ENCODE measurements at regions not wholly inside any gene's neighbourhood (a gene's known extent, or its start where the extent isn't known, plus 50 kb on each side); places are given as distances from the start of the nearest gene placed in this dataset.

- Histone ChIP-seq H3K27me3 (ENCODE audit: control insufficient read depth in 3 of 3, insufficient read depth in 3 of 3, low read length in 2 of 3) (no peaks in the 10 kb centered on the region), H3K4me3 (no peak overlapping the region), H3K9me3 (ENCODE audit: control insufficient read depth in 4 of 4, insufficient read depth in 3 of 4, low read length in 3 of 4) (no peaks in the 10 kb centered on the region), H3K27ac (ENCODE audit: low read depth in 1 of 2, low read length in 1 of 2) (no peak overlapping the region), H3K4me1 (ENCODE audit: control insufficient read depth in 5 of 5, insufficient read depth in 5 of 5, low read length in 5 of 5) (peaks cover 0 to 10% (median 3%) of the 10 kb centered on the region in 5 donors), H3K9ac (ENCODE audit: insufficient read depth in 1 of 2, low read length in 2 of 2) (no peak overlapping the region), H3K36me3 (ENCODE audit: control insufficient read depth in 4 of 4, insufficient read depth in 4 of 4, low read length in 4 of 4) (no peaks in the 10 kb centered on the region)
- 80 to 94% methylated on average over 1 of the region's 1 CpG for WGBS, 2 donors
- no peak for DNase-seq
- TF ChIP-seq CTCF (IDR thresholded peaks at IDR 0.05; ENCODE audit: control extremely low read depth, extremely low read depth) = no peak
- no peak for ATAC-seq (ENCODE audit: insufficient read depth, low FRiP score)
These were observed 139.2 kb upstream of the ZMIZ1 start for GRCh38 chr10:78929541-78929940.

DNA sequence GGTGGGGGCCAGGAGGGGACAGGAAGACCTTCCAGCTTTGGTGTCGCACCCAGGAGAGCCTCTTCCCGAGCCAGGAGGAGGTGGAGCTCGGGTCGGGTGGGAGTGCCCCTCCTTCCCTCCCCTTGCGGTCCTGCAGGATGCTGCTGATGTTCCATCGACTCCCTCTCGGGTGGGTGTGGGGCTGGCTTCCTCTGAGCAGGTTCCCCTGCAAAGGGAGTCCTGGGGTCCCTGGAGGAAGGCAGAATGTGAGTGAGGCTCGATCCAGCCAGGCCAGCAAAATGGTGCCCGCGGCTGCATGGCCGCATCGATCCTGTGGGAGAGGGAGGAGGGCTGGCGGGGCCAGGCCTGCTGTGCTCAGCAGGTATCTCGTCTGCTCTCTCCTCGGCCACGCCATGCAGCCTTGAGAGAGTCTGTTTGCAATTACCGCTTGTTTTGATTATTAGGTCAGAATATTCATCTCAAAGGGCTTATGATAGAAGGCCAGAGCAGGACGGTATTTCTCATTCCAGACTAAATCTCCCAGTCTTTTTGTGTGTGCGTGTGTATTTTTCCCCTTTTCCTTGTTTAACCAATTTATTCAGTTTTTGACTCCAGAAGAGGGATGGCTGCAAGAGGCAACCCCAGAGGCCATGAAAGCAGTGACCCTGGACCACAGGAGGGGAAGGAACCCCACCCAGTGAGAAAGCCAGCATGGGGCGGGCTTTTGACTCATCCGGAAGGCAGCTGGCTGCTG lies 137.3 kb upstream of the ZMIZ1 start:
- no peaks in the 10 kb centered on the region for H3K9me3 ChIP-seq (ENCODE audit: control insufficient read depth in 4 of 4, insufficient read depth in 3 of 4, low read length in 3 of 4)
- no peak for DNase-seq
- H3K4me1 ChIP-seq (ENCODE audit: control insufficient read depth in 5 of 5, insufficient read depth in 5 of 5, low read length in 5 of 5) = peaks cover 0 to 22% (median 8%) of the 10 kb centered on the region in 5 donors
- no peaks in the 10 kb centered on the region for H3K27me3 ChIP-seq (ENCODE audit: control insufficient read depth in 3 of 3, insufficient read depth in 3 of 3, low read length in 2 of 3)
- H3K27ac ChIP-seq (ENCODE audit: low read depth in 1 of 2, low read length in 1 of 2) = peak overlapping the region in 1 of 2 donors; percentile 17
- H3K36me3 ChIP-seq (ENCODE audit: control insufficient read depth in 4 of 4, insufficient read depth in 4 of 4, low read length in 4 of 4) = no peaks in the 10 kb centered on the region
- H3K4me3 ChIP-seq = no peak overlapping the region
- no peak overlapping the region for H3K9ac ChIP-seq (ENCODE audit: insufficient read depth in 1 of 2, low read length in 2 of 2)
- 77% methylated on average over 21 of the region's 21 CpGs for WGBS, 2 donors
- peak; percentile 38 for ATAC-seq (ENCODE audit: insufficient read depth, low FRiP score)
- no peak for TF ChIP-seq CTCF (IDR thresholded peaks at IDR 0.05; ENCODE audit: control extremely low read depth, extremely low read depth)

DNA sequence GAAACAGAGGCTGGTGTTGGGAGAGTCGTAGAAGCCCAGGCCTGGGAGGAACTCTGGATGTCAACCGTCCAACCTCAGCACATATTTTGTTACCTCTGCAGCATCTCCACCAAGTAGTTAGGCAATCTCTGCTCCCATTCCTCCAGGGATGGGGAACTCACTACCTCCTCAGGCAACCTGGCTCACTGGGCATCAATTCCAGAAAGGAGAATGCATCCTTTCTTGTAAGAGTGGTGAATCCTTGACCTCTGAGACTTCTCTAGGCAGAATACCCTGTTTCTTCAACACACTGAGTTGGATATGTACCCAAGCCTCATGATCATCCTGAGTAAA lies 136.7 kb upstream of the ZMIZ1 start:
- Histone ChIP-seq H3K4me3 (no peak overlapping the region), H3K27ac (ENCODE audit: low read depth in 1 of 2, low read length in 1 of 2) (no peak overlapping the region), H3K36me3 (ENCODE audit: control insufficient read depth in 4 of 4, insufficient read depth in 4 of 4, low read length in 4 of 4) (no peaks in the 10 kb centered on the region), H3K4me1 (ENCODE audit: control insufficient read depth in 5 of 5, insufficient read depth in 5 of 5, low read length in 5 of 5) (peaks cover 0 to 25% (median 12%) of the 10 kb centered on the region in 5 donors), H3K9me3 (ENCODE audit: control insufficient read depth in 4 of 4, insufficient read depth in 3 of 4, low read length in 3 of 4) (no peaks in the 10 kb centered on the region), H3K27me3 (ENCODE audit: control insufficient read depth in 3 of 3, insufficient read depth in 3 of 3, low read length in 2 of 3) (no peaks in the 10 kb centered on the region), H3K9ac (ENCODE audit: insufficient read depth in 1 of 2, low read length in 2 of 2) (no peak overlapping the region)
- ATAC-seq (ENCODE audit: insufficient read depth, low FRiP score) (no peak), DNase-seq (no peak)
- 59 to 73% methylated on average over 2 of the region's 2 CpGs for WGBS, 2 donors
- TF ChIP-seq CTCF (IDR thresholded peaks at IDR 0.05; ENCODE audit: control extremely low read depth, extremely low read depth) = no peak

DNA sequence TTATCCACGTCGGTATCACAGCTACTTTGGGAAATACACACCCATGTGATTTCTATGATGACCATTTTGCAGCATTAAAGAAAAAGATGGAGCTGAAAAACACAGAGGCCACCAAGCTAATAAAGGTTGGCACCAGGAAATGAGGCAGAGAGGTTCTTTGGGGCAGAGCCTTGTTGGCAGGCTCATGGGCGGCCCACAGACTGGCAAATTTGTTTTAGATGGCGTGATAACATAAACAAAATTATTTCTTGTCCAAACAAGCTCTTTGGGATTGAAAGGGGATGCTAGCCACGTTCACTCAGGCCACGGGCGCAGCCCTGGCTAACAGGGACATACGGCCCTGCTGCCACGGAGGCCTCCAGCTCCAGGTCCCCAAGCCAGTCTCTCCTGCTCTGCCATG lies 135.9 kb upstream of the ZMIZ1 start:
- DNase-seq (no peak), ATAC-seq (ENCODE audit: insufficient read depth, low FRiP score) (no peak)
- H3K4me1 ChIP-seq (ENCODE audit: control insufficient read depth in 5 of 5, insufficient read depth in 5 of 5, low read length in 5 of 5) = peaks cover 0 to 28% (median 17%) of the 10 kb centered on the region in 5 donors
- no peak overlapping the region for H3K27ac ChIP-seq (ENCODE audit: low read depth in 1 of 2, low read length in 1 of 2)
- H3K9me3 ChIP-seq (ENCODE audit: control insufficient read depth in 4 of 4, insufficient read depth in 3 of 4, low read length in 3 of 4) = no peaks in the 10 kb centered on the region
- H3K9ac ChIP-seq (ENCODE audit: insufficient read depth in 1 of 2, low read length in 2 of 2) = no peak overlapping the region
- no peak overlapping the region for H3K4me3 ChIP-seq
- TF ChIP-seq CTCF (IDR thresholded peaks at IDR 0.05; ENCODE audit: control extremely low read depth, extremely low read depth) = no peak
- H3K27me3 ChIP-seq (ENCODE audit: control insufficient read depth in 3 of 3, insufficient read depth in 3 of 3, low read length in 2 of 3) = no peaks in the 10 kb centered on the region
- no peaks in the 10 kb centered on the region for H3K36me3 ChIP-seq (ENCODE audit: control insufficient read depth in 4 of 4, insufficient read depth in 4 of 4, low read length in 4 of 4)
- WGBS, 2 donors = 86 to 87% methylated on average over 9 of the region's 9 CpGs

Data from lung (tissue), 11 donors.